ENCODE measurements at regions not wholly inside any gene's neighbourhood (a gene's known extent, or its start where the extent isn't known, plus 50 kb on each side); places are given as distances from the start of the nearest gene placed in this dataset.

GRCh38 chr11:20213790-20214189 lies 53.5 kb upstream of the DBX1 start:
- TF ChIP-seq EZH2phosphoT487 (IDR thresholded peaks at IDR 0.05; ENCODE audit: borderline replicate concordance) (no peak), CTCF (conservative IDR thresholded peaks at IDR 0.05; ENCODE audit: low read length) (no peak)
- Histone ChIP-seq H3K27me3 (ENCODE audit: insufficient read depth, low read length, poor library complexity, severe bottlenecking) (no peaks in the 10 kb centered on the region), H3K4me2 (ENCODE audit: low read depth, low read length, poor library complexity, severe bottlenecking) (no peak overlapping the region)

DNA sequence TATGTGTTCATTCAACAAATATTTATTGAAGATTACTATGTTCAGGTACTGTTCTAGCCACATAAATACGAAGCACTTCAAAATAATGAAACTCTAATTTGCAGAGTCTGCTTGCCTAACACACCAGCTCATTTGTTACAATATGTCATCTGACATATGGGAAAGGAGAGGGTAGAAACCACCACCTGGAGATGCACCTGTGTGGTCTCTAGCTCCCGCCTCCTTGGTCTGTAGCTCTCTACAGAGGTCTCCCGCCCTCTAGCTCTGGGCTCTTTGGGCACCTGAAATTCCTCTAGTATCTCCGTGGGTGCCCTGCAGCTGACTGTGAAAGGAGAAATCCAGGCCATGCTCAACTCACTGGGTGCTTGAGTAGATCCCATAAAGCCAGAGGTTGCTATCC lies 51.4 kb upstream of the DBX1 start:
- H3K27me3 ChIP-seq (ENCODE audit: insufficient read depth, low read length, poor library complexity, severe bottlenecking), result no peaks in the 10 kb centered on the region
- no peaks in the 10 kb centered on the region for H3K4me1 ChIP-seq (ENCODE audit: insufficient read depth, low read length, poor library complexity, severe bottlenecking)
- no peaks in the 10 kb centered on the region for H3K9me3 ChIP-seq (ENCODE audit: insufficient read depth, low read depth, low read length)
- no peak overlapping the region for H2AFZ ChIP-seq (ENCODE audit: low read length)
- H4K20me1 ChIP-seq (ENCODE audit: insufficient read depth, low read length, poor library complexity, severe bottlenecking), result no peaks in the 10 kb centered on the region
- no peaks in the 10 kb centered on the region for H3K79me2 ChIP-seq (ENCODE audit: insufficient read depth, low read length)
- TF ChIP-seq EZH2phosphoT487 (IDR thresholded peaks at IDR 0.05; ENCODE audit: borderline replicate concordance) (no peak), CTCF (conservative IDR thresholded peaks at IDR 0.05; ENCODE audit: low read length) (no peak)
- H3K4me3 ChIP-seq (ENCODE audit: low read length, poor library complexity, severe bottlenecking), result no peak overlapping the region
- H3K9me2 ChIP-seq (replicated peaks; ENCODE audit: low read depth, low read length), result no peaks in the 10 kb centered on the region
- no peaks in the 10 kb centered on the region for H3F3A ChIP-seq (ENCODE audit: low read depth)
- H3K4me2 ChIP-seq (ENCODE audit: low read depth, low read length, poor library complexity, severe bottlenecking), result no peak overlapping the region
- no peaks in the 10 kb centered on the region for H3K36me3 ChIP-seq (ENCODE audit: insufficient read depth, low read length)
- H3K9ac ChIP-seq (ENCODE audit: low read depth, low read length, poor library complexity, severe bottlenecking), result no peak overlapping the region

More at GRCh38 chr11:20213790-20214189, 53.5 kb upstream of the DBX1 start:
- no peaks in the 10 kb centered on the region for H3K4me1 ChIP-seq (ENCODE audit: insufficient read depth, low read length, poor library complexity, severe bottlenecking)
- no peaks in the 10 kb centered on the region for H3K9me3 ChIP-seq (ENCODE audit: insufficient read depth, low read depth, low read length)
- no peaks in the 10 kb centered on the region for H4K20me1 ChIP-seq (ENCODE audit: insufficient read depth, low read length, poor library complexity, severe bottlenecking)
- no peak overlapping the region for H3K9ac ChIP-seq (ENCODE audit: low read depth, low read length, poor library complexity, severe bottlenecking)
- no peaks in the 10 kb centered on the region for H3F3A ChIP-seq (ENCODE audit: low read depth)
- no peaks in the 10 kb centered on the region for H3K9me2 ChIP-seq (replicated peaks; ENCODE audit: low read depth, low read length)
- H3K79me2 ChIP-seq (ENCODE audit: insufficient read depth, low read length), result no peaks in the 10 kb centered on the region
- no peak overlapping the region for H3K4me3 ChIP-seq (ENCODE audit: low read length, poor library complexity, severe bottlenecking)
- H2AFZ ChIP-seq (ENCODE audit: low read length), result no peak overlapping the region
- H3K36me3 ChIP-seq (ENCODE audit: insufficient read depth, low read length), result no peaks in the 10 kb centered on the region
